GDM1 (cell line): ENCODE measurements at regions not wholly inside any gene's neighbourhood (a gene's known extent, or its start where the extent isn't known, plus 50 kb on each side); places are given as distances from the start of the nearest gene placed in this dataset.

Experiments
- DNase-seq: peaks from one replicate; lab custom pipeline; 2025; lab: John Stamatoyannopoulos, UW

- DNase-seq = no peak
Observed at GRCh38 chr11:19519912-19520641, 192.6 kb upstream of the NAV2 start.

- no peak for DNase-seq
Observed at GRCh38 chr11:19519353-19519752, 193.3 kb upstream of the NAV2 start.

GRCh38 chr11:19513253-19513652, 199.4 kb upstream of the NAV2 start:
- no peak for DNase-seq

GRCh38 chr11:19512618-19513017, 200.0 kb upstream of the NAV2 start:
- DNase-seq = no peak

GRCh38 chr11:19511413-19512183, 201.0 kb upstream of the NAV2 start:
- DNase-seq = no peak

- DNase-seq = no peak
Observed at GRCh38 chr11:19511066-19511412, 201.6 kb upstream of the NAV2 start.

- no peak for DNase-seq
Observed at GRCh38 chr11:19510468-19510867, 202.2 kb upstream of the NAV2 start.

- no peak for DNase-seq
Observed at GRCh38 chr11:19509215-19509614, 203.4 kb upstream of the NAV2 start.

GRCh38 chr11:19508165-19508564, 204.5 kb upstream of the NAV2 start:
- no peak for DNase-seq

- no peak for DNase-seq
Observed at GRCh38 chr11:19506816-19507486, 205.7 kb upstream of the NAV2 start.

- no peak for DNase-seq
Observed at GRCh38 chr11:19502691-19503253, 209.9 kb upstream of the NAV2 start.

GRCh38 chr11:19501631-19502030, 211.0 kb upstream of the NAV2 start:
- DNase-seq = no peak

- no peak for DNase-seq
Observed at GRCh38 chr11:19499999-19500398, 212.6 kb upstream of the NAV2 start.

GRCh38 chr11:19499026-19499669, 213.5 kb upstream of the NAV2 start:
- no peak for DNase-seq

GRCh38 chr11:19493446-19494213, 219.0 kb upstream of the NAV2 start:
- DNase-seq = no peak

- DNase-seq = no peak
Observed at GRCh38 chr11:19482319-19483100, 230.1 kb upstream of the NAV2 start.

GRCh38 chr11:19480540-19480939, 232.1 kb upstream of the NAV2 start:
- DNase-seq = no peak

GRCh38 chr11:19478891-19479290, 233.7 kb upstream of the NAV2 start:
- DNase-seq = no peak

GRCh38 chr11:19474954-19475721, 234.4 kb upstream of the E2F8 start:
- no peak for DNase-seq

GRCh38 chr11:19474211-19474610, 233.5 kb upstream of the E2F8 start:
- DNase-seq = no peak
